H9 (cell line): ENCODE measurements at regions not wholly inside any gene's neighbourhood (a gene's known extent, or its start where the extent isn't known, plus 50 kb on each side); places are given as distances from the start of the nearest gene placed in this dataset.

ENCODE experiments used
- DNase-seq: peaks from one replicate; pipeline ENCODE4 v3.0.0-alpha.2; 2017
- H2AFZ ChIP-seq: one replicate; pipeline ENCODE4 v1.6.1; 2013; ENCODE audit warnings: mild to moderate bottlenecking, low read length, control low read depth, moderate library complexity
- H2AK5ac ChIP-seq: 2 replicates; pipeline ENCODE4 v1.6.1; 2013; ENCODE audit warnings: low read length, control low read depth, mixed read lengths; ENCODE audit not compliant: insufficient read length
- H2BK120ac ChIP-seq: one replicate; pipeline ENCODE4 v1.6.1; 2013; ENCODE audit warnings: low read depth, mild to moderate bottlenecking, low read length, control low read depth, inconsistent platforms; ENCODE audit not compliant: poor library complexity, severe bottlenecking
- H2BK12ac ChIP-seq: 2 replicates; pipeline ENCODE4 v1.6.1; 2013; ENCODE audit warnings: low read length, control low read depth, mixed read lengths, low read depth; ENCODE audit not compliant: insufficient read length
- H2BK15ac ChIP-seq: 2 replicates; pipeline ENCODE4 v1.6.1; 2013; ENCODE audit warnings: low read depth, low read length, control low read depth
- H2BK20ac ChIP-seq: one replicate; pipeline ENCODE4 v1.6.1; 2013; ENCODE audit warnings: low read depth, mild to moderate bottlenecking, low read length, control low read depth, inconsistent platforms; ENCODE audit not compliant: poor library complexity, severe bottlenecking
- H2BK5ac ChIP-seq: 2 replicates; pipeline ENCODE4 v1.6.1; 2013; ENCODE audit warnings: low read length, control low read depth, mixed read lengths; ENCODE audit not compliant: insufficient read length
- H3K14ac ChIP-seq: 2 replicates; pipeline ENCODE4 v1.6.1; 2013; ENCODE audit warnings: low read length, control low read depth; ENCODE audit not compliant: insufficient read depth
- H3K18ac ChIP-seq: 2 replicates; pipeline ENCODE4 v1.6.1; 2013; ENCODE audit warnings: low read depth, mild to moderate bottlenecking, mixed read lengths, low read length, control low read depth; ENCODE audit not compliant: insufficient read length
- H3K23ac ChIP-seq: 2 replicates; pipeline ENCODE4 v1.6.1; 2013; ENCODE audit warnings: low read length, control low read depth, mixed read lengths, low read depth; ENCODE audit not compliant: insufficient read length
- H3K23me2 ChIP-seq: 2 replicates; pipeline ENCODE4 v1.6.1; 2013; ENCODE audit warnings: low read depth, mild to moderate bottlenecking, mixed read lengths, low read length, control low read depth; ENCODE audit not compliant: insufficient read length, poor library complexity, severe bottlenecking
- H3K27ac ChIP-seq: 2 replicates; pipeline ENCODE4 v1.5.1; 2013; ENCODE audit warnings: low read length, control low read depth, mixed read lengths, low read depth; ENCODE audit not compliant: insufficient read length
- H3K27me3 ChIP-seq: 2 replicates; pipeline ENCODE4 v1.6.1; 2013; ENCODE audit warnings: low read length, control low read depth, inconsistent platforms; ENCODE audit not compliant: insufficient read depth
- H3K4ac ChIP-seq: 2 replicates; pipeline ENCODE4 v1.6.1; 2013; ENCODE audit warnings: low read depth, mild to moderate bottlenecking, control low read depth, inconsistent platforms, low read length, moderate library complexity
- H3K4me1 ChIP-seq: 2 replicates; pipeline ENCODE4 v1.6.1; 2013; ENCODE audit warnings: low read length, control low read depth, inconsistent platforms; ENCODE audit not compliant: insufficient read depth
- H3K4me2 ChIP-seq: 2 replicates; pipeline ENCODE4 v1.6.1; 2013; ENCODE audit warnings: low read length, control low read depth, mixed read lengths; ENCODE audit not compliant: insufficient read length, insufficient read depth
- H3K56ac ChIP-seq: 2 replicates; pipeline ENCODE4 v1.6.1; 2013; ENCODE audit warnings: low read depth, mild to moderate bottlenecking, mixed read lengths, low read length, control low read depth; ENCODE audit not compliant: insufficient read length
- H3K79me1 ChIP-seq: 2 replicates; pipeline ENCODE4 v1.6.1; 2013; ENCODE audit warnings: low read depth, mild to moderate bottlenecking, moderate library complexity, low read length, control low read depth, inconsistent platforms; ENCODE audit not compliant: insufficient read depth, poor library complexity, severe bottlenecking
- H3K79me2 ChIP-seq: 2 replicates; pipeline ENCODE4 v1.6.1; 2013; ENCODE audit warnings: low read length, control low read depth, inconsistent platforms; ENCODE audit not compliant: insufficient read depth
- H3K9ac ChIP-seq: 2 replicates; pipeline ENCODE4 v1.6.1; 2013; ENCODE audit warnings: low read length, control low read depth, mixed read lengths; ENCODE audit not compliant: insufficient read length; ENCODE audit errors: extremely low read depth
- H3K9me3 ChIP-seq: one replicate; pipeline ENCODE4 v1.6.1; 2013; ENCODE audit warnings: low read depth, low read length, inconsistent platforms; ENCODE audit not compliant: control insufficient read depth
- H3T11ph ChIP-seq: one replicate; pipeline ENCODE4 v1.6.1; 2013; ENCODE audit warnings: mild to moderate bottlenecking, low read length, control low read depth, inconsistent platforms
- H4K20me1 ChIP-seq: one replicate; pipeline ENCODE4 v1.6.1; 2013; ENCODE audit not compliant: control insufficient read depth, insufficient read length, insufficient read depth
- H4K5ac ChIP-seq: 2 replicates; pipeline ENCODE4 v1.6.1; 2013; ENCODE audit warnings: low read depth, mild to moderate bottlenecking, mixed read lengths, low read length, control low read depth; ENCODE audit not compliant: insufficient read length
- H4K8ac ChIP-seq: replicated peaks from 2 replicates; pipeline ENCODE4 v1.6.1; 2013; ENCODE audit warnings: low read length, control low read depth, mixed read lengths, low read depth; ENCODE audit not compliant: insufficient read length
- H4K91ac ChIP-seq: 2 replicates; pipeline ENCODE4 v1.6.1; 2013; ENCODE audit warnings: low read depth, mild to moderate bottlenecking, moderate library complexity, mixed read lengths, low read length, control low read depth; ENCODE audit not compliant: insufficient read length
- H3K27ac Mint-ChIP-seq, 3 experiments: 2 replicates in 2 of 3; 3 replicates in 1 of 3; pipeline ENCODE4 v1.8.0; 2020 to 2021; ENCODE audit warnings: mixed read lengths in 3 of 3, mild to moderate bottlenecking in 1 of 3, moderate library complexity in 1 of 3
- H3K27me3 Mint-ChIP-seq: 2 replicates; pipeline ENCODE4 v1.8.0; 2021; ENCODE audit warnings: low read depth, mild to moderate bottlenecking, moderate library complexity, mixed read lengths
- H3K36me3 Mint-ChIP-seq, 3 experiments: 2 replicates in 2 of 3; 3 replicates in 1 of 3; pipeline ENCODE4 v1.8.0; 2020 to 2021; ENCODE audit warnings: low read depth in 3 of 3, mixed read lengths in 3 of 3; ENCODE audit not compliant: insufficient read depth in 1 of 3
- H3K4me1 Mint-ChIP-seq, 2 experiments: 2 replicates each; pipeline ENCODE4 v1.8.0; 2020; ENCODE audit warnings: mixed read lengths in 2 of 2
- H3K4me3 Mint-ChIP-seq, 2 experiments: 2 replicates in 1 of 2; 3 replicates in 1 of 2; pipeline ENCODE4 v1.8.0; 2020 to 2021; ENCODE audit warnings: mild to moderate bottlenecking in 2 of 2, mixed read lengths in 2 of 2, moderate library complexity in 1 of 2
- H3K9me3 Mint-ChIP-seq, 2 experiments: 2 replicates in 1 of 2; 3 replicates in 1 of 2; pipeline ENCODE4 v1.8.0; 2020; ENCODE audit warnings: mild to moderate bottlenecking in 2 of 2, mixed read lengths in 2 of 2, moderate library complexity in 1 of 2
- WGBS: extraction: QIAGEN DNeasy Blood & Tissue Kit; methylation state at CpG from one replicate; pipeline ENCODE4 v1.1.7; 2013; ENCODE audit warnings: missing lambda C conversion rate, low lambda C conversion rate, mixed read lengths; ENCODE audit not compliant: insufficient read length; ENCODE audit errors: extremely low coverage; 5-methylcytosine and 5-hydroxymethylcytosine counted together
- TF ChIP-seq, protein P1 (sequence below): fragments of 200-600 bp; sonication (generic); conservative IDR thresholded peaks from 3 replicates; pipeline ENCODE4 v1.8.0; 2021; ENCODE audit warnings: antibody characterized with exemption, mild to moderate bottlenecking

DNA sequence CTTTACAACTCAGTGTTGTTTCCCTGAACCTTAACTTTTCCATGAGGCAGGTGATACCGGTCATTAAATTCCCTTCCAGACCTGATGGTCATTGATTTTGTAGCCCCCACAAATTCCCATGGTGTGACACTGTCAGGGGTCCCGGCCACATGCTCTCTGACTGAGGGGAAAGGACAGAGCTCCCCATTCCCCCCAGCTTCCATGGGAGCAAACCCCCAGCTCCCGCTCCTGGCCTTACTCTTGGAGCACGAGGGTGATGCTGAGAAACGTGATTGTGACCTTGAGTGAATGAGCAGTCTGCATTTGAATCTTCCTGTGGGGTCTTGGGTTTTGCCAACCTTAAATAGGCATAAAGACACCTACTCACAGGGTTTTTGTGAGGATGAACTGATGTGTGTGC lies 366.8 kb downstream of the RPS6KC1 start:
- no peaks in the 10 kb centered on the region for H3K79me1 ChIP-seq
- no peak for DNase-seq
- no peak overlapping the region for H3K14ac ChIP-seq
- Mint-ChIP-seq H3K27ac (no peak overlapping the region), H3K36me3 (no peaks in the 10 kb centered on the region; a peak in 1 of 7 replicates), H3K4me1 (peaks cover 3 to 7% of the 10 kb centered on the region in 2 experiments; a peak in 3 of 4 replicates), H3K4me3 (no peak overlapping the region), H3K27me3 (peaks cover 5% of the 10 kb centered on the region; the same call in 1 of the 2 replicates), H3K9me3 (no peaks in the 10 kb centered on the region)
- H3K4me1 ChIP-seq: no peaks in the 10 kb centered on the region
- H2BK12ac ChIP-seq: no peak overlapping the region
- H3K27ac ChIP-seq: no peak overlapping the region
- H3K23ac ChIP-seq: no peak overlapping the region
- no peaks in the 10 kb centered on the region for H3K9me3 ChIP-seq
- no peak overlapping the region for H2AK5ac ChIP-seq
- H4K20me1 ChIP-seq: no peaks in the 10 kb centered on the region
- no peak overlapping the region for H2BK20ac ChIP-seq
- WGBS: no CpG with 5 or more reads among the region's 5 CpGs
- no peak overlapping the region for H3K18ac ChIP-seq
- no peak overlapping the region for H3K56ac ChIP-seq
- no peak overlapping the region for H2AFZ ChIP-seq
- no peak overlapping the region for H2BK120ac ChIP-seq
- H3K23me2 ChIP-seq: no peaks in the 10 kb centered on the region
- H4K5ac ChIP-seq: no peak overlapping the region
- no peak overlapping the region for H3K4ac ChIP-seq
- no peak overlapping the region for H2BK5ac ChIP-seq
- H3T11ph ChIP-seq: no peak overlapping the region
- H4K8ac ChIP-seq: no peak overlapping the region
- H2BK15ac ChIP-seq: no peak overlapping the region
- no peak overlapping the region for H4K91ac ChIP-seq
- TF ChIP-seq, protein P1, sequence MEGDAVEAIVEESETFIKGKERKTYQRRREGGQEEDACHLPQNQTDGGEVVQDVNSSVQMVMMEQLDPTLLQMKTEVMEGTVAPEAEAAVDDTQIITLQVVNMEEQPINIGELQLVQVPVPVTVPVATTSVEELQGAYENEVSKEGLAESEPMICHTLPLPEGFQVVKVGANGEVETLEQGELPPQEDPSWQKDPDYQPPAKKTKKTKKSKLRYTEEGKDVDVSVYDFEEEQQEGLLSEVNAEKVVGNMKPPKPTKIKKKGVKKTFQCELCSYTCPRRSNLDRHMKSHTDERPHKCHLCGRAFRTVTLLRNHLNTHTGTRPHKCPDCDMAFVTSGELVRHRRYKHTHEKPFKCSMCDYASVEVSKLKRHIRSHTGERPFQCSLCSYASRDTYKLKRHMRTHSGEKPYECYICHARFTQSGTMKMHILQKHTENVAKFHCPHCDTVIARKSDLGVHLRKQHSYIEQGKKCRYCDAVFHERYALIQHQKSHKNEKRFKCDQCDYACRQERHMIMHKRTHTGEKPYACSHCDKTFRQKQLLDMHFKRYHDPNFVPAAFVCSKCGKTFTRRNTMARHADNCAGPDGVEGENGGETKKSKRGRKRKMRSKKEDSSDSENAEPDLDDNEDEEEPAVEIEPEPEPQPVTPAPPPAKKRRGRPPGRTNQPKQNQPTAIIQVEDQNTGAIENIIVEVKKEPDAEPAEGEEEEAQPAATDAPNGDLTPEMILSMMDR: no peak
- H3K79me2 ChIP-seq: no peaks in the 10 kb centered on the region
- H3K4me2 ChIP-seq: no peak overlapping the region
- no peak overlapping the region for H3K9ac ChIP-seq
- no peaks in the 10 kb centered on the region for H3K27me3 ChIP-seq
